ENCODE measurements at regions not wholly inside any gene's neighbourhood (a gene's known extent, or its start where the extent isn't known, plus 50 kb on each side); places are given as distances from the start of the nearest gene placed in this dataset.

DNA sequence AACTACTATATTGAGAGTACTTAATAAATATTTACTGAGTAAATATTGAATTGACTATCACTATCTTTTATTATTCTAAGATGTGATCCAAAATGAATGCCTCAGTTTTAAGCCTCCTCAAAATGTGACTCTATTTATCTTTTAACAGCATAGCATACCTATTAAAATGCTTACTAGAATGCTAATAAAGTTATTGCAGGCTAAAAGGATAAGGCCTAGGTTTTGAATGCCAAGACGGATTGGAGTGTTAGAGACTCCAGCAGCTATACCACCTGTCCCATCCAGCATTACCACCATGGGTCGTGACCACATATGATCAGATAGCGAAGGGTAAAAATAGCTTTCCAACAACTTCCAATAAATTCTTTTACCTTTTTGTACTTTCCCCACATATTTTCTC, 64.7 kb upstream of the MYRIP start:
- H3K36me3 Mint-ChIP-seq: no peaks in the 10 kb centered on the region
- H3K9me3 Mint-ChIP-seq: peaks cover 3 to 12% of the 10 kb centered on the region in 2 donors
- no CpG with 5 or more reads among the region's 3 CpGs for WGBS (ENCODE audit: insufficient coverage)
- no peak overlapping the region for H3K27ac Mint-ChIP-seq
- no peaks in the 10 kb centered on the region for H3K27me3 ChIP-seq (ENCODE audit: control insufficient read depth, insufficient read depth, low read length)
- no peaks in the 10 kb centered on the region for H3K4me1 ChIP-seq (ENCODE audit: control insufficient read depth, insufficient read depth, low read length)
- H3K4me3 Mint-ChIP-seq: no peak overlapping the region
- H3K27me3 Mint-ChIP-seq (ENCODE audit: low read depth in 2 of 2): no peaks in the 10 kb centered on the region
- no peaks in the 10 kb centered on the region for H3K9me3 ChIP-seq (ENCODE audit: control insufficient read depth, insufficient read depth, low read length)
- intact Hi-C loops (cut with micrococcal nuclease): no loop called here
- TF ChIP-seq, protein P1, sequence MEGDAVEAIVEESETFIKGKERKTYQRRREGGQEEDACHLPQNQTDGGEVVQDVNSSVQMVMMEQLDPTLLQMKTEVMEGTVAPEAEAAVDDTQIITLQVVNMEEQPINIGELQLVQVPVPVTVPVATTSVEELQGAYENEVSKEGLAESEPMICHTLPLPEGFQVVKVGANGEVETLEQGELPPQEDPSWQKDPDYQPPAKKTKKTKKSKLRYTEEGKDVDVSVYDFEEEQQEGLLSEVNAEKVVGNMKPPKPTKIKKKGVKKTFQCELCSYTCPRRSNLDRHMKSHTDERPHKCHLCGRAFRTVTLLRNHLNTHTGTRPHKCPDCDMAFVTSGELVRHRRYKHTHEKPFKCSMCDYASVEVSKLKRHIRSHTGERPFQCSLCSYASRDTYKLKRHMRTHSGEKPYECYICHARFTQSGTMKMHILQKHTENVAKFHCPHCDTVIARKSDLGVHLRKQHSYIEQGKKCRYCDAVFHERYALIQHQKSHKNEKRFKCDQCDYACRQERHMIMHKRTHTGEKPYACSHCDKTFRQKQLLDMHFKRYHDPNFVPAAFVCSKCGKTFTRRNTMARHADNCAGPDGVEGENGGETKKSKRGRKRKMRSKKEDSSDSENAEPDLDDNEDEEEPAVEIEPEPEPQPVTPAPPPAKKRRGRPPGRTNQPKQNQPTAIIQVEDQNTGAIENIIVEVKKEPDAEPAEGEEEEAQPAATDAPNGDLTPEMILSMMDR (IDR thresholded peaks at IDR 0.05): no peak
- ATAC-seq: no peak
- no peak overlapping the region for H3K27ac ChIP-seq (ENCODE audit: low read length)
- H3K4me3 ChIP-seq (ENCODE audit: low read length): no peak overlapping the region
- no peaks in the 10 kb centered on the region for H3K36me3 ChIP-seq (ENCODE audit: control insufficient read depth, insufficient read depth, low read length)
- H3K4me1 Mint-ChIP-seq: no peaks in the 10 kb centered on the region
- DNase-seq: no peak

GRCh38 chr3:39748002-39748401, 61.4 kb upstream of the MYRIP start:
- no CpG with 5 or more reads among the region's 1 CpG for WGBS (ENCODE audit: insufficient coverage)
- Histone ChIP-seq H3K4me3 (ENCODE audit: low read length) (no peak overlapping the region), H3K27ac (ENCODE audit: low read length) (no peak overlapping the region), H3K4me1 (ENCODE audit: control insufficient read depth, insufficient read depth, low read length) (no peaks in the 10 kb centered on the region), H3K27me3 (ENCODE audit: control insufficient read depth, insufficient read depth, low read length) (no peaks in the 10 kb centered on the region), H3K9me3 (ENCODE audit: control insufficient read depth, insufficient read depth, low read length) (no peaks in the 10 kb centered on the region), H3K36me3 (ENCODE audit: control insufficient read depth, insufficient read depth, low read length) (no peaks in the 10 kb centered on the region)
- Mint-ChIP-seq H3K27me3 (ENCODE audit: low read depth in 2 of 2) (peaks cover 0 to 6% of the 10 kb centered on the region in 2 donors), H3K4me1 (no peaks in the 10 kb centered on the region), H3K36me3 (no peaks in the 10 kb centered on the region), H3K9me3 (peaks cover 0 to 3% of the 10 kb centered on the region in 2 donors), H3K4me3 (no peak overlapping the region), H3K27ac (no peak overlapping the region)
- intact Hi-C loops (cut with micrococcal nuclease): no loop called here
- ATAC-seq (no peak), DNase-seq (no peak)
- TF ChIP-seq, protein P1 (IDR thresholded peaks at IDR 0.05): no peak

- Histone ChIP-seq H3K4me1 (ENCODE audit: control insufficient read depth, insufficient read depth, low read length) (no peaks in the 10 kb centered on the region), H3K9me3 (ENCODE audit: control insufficient read depth, insufficient read depth, low read length) (no peaks in the 10 kb centered on the region), H3K27me3 (ENCODE audit: control insufficient read depth, insufficient read depth, low read length) (no peaks in the 10 kb centered on the region), H3K4me3 (ENCODE audit: low read length) (no peak overlapping the region), H3K36me3 (ENCODE audit: control insufficient read depth, insufficient read depth, low read length) (no peaks in the 10 kb centered on the region), H3K27ac (ENCODE audit: low read length) (no peak overlapping the region)
- no peak overlapping the region for H3K27ac Mint-ChIP-seq
- intact Hi-C loops (cut with micrococcal nuclease): no loop called here
- peaks cover 0 to 3% of the 10 kb centered on the region in 2 donors for H3K9me3 Mint-ChIP-seq
- peaks cover 0 to 7% of the 10 kb centered on the region in 2 donors for H3K27me3 Mint-ChIP-seq (ENCODE audit: low read depth in 2 of 2)
- DNase-seq (no peak), ATAC-seq (no peak)
- no peaks in the 10 kb centered on the region for H3K36me3 Mint-ChIP-seq
- TF ChIP-seq, protein P1 (IDR thresholded peaks at IDR 0.05): no peak
- H3K4me3 Mint-ChIP-seq: no peak overlapping the region
- WGBS (ENCODE audit: insufficient coverage): 91% methylated on average over 2 of the region's 2 CpGs
- no peaks in the 10 kb centered on the region for H3K4me1 Mint-ChIP-seq
Observed at GRCh38 chr3:39748763-39749162, 60.6 kb upstream of the MYRIP start.

- ATAC-seq (no peak), DNase-seq (no peak)
- peaks cover 0 to 7% of the 10 kb centered on the region in 2 donors for H3K27me3 Mint-ChIP-seq (ENCODE audit: low read depth in 2 of 2)
- H3K36me3 Mint-ChIP-seq: no peaks in the 10 kb centered on the region
- peaks cover 0 to 2% of the 10 kb centered on the region in 2 donors for H3K9me3 Mint-ChIP-seq
- intact Hi-C loops (cut with micrococcal nuclease): no loop called here
- no peak overlapping the region for H3K27ac Mint-ChIP-seq
- 26% methylated on average over 4 of the region's 4 CpGs for WGBS (ENCODE audit: insufficient coverage)
- Histone ChIP-seq H3K9me3 (ENCODE audit: control insufficient read depth, insufficient read depth, low read length) (no peaks in the 10 kb centered on the region), H3K4me3 (ENCODE audit: low read length) (no peak overlapping the region), H3K27me3 (ENCODE audit: control insufficient read depth, insufficient read depth, low read length) (no peaks in the 10 kb centered on the region), H3K4me1 (ENCODE audit: control insufficient read depth, insufficient read depth, low read length) (no peaks in the 10 kb centered on the region), H3K27ac (ENCODE audit: low read length) (no peak overlapping the region), H3K36me3 (ENCODE audit: control insufficient read depth, insufficient read depth, low read length) (no peaks in the 10 kb centered on the region)
- H3K4me1 Mint-ChIP-seq: no peaks in the 10 kb centered on the region
- TF ChIP-seq, protein P1 (IDR thresholded peaks at IDR 0.05): no peak
- no peak overlapping the region for H3K4me3 Mint-ChIP-seq
Observed at GRCh38 chr3:39750712-39751111, 58.7 kb upstream of the MYRIP start.

All from natural killer cell (primary cell).